IMR-90 (cell line): ENCODE measurements at regions not wholly inside any gene's neighbourhood (a gene's known extent, or its start where the extent isn't known, plus 50 kb on each side); places are given as distances from the start of the nearest gene placed in this dataset.

Source experiments
- ATAC-seq: fragments of 200-7000 bp; cut with Tn5 transposase; 2 replicates; pipeline ENCODE4 v1.9.1; 2020; ENCODE audit warnings: low read depth, mild to moderate bottlenecking, moderate library complexity
- BruUV-seq: library from RNA; stranded (reverse); fragments of 400-500 nt; replicated peaks from 2 replicates; lab custom pipeline; 2021; lab: Mats Ljungman, UMichigan
- CTCF ChIA-PET: fragments of 300-600 bp; formaldehyde crosslinking; extraction: SDS; loops from one replicate; lab custom pipeline; 2021; ENCODE audit warnings: antibody characterized with exemption; lab: Yijun Ruan, JAX
- POLR2A ChIA-PET: fragments of 300-600 bp; sonication (Branson Sonifier 250); formaldehyde crosslinking; loops from one replicate; lab custom pipeline; 2022; ENCODE audit warnings: antibody characterized with exemption; ENCODE audit not compliant: unreplicated experiment; lab: Charles Lee
- DNase-seq: peaks from one replicate; pipeline ENCODE4 v3.0.0; 2013
- H2AFZ ChIP-seq: replicated peaks from 2 replicates; pipeline ENCODE3; 2013; ENCODE audit warnings: low read length, mild to moderate bottlenecking; ENCODE audit not compliant: poor library complexity
- H2AK5ac ChIP-seq: 2 replicates; pipeline ENCODE4 v1.6.1; 2013; ENCODE audit warnings: low read depth, low read length, inconsistent platforms
- H2AK9ac ChIP-seq: replicated peaks from 2 replicates; pipeline ENCODE3; 2013; ENCODE audit warnings: mild to moderate bottlenecking, low read depth, low read length, moderate library complexity; ENCODE audit not compliant: poor library complexity
- H2BK120ac ChIP-seq: 2 replicates; pipeline ENCODE4 v1.6.1; 2013; ENCODE audit warnings: low read depth, low read length, inconsistent platforms
- H2BK15ac ChIP-seq: 3 replicates; pipeline ENCODE4 v1.6.1; 2013; ENCODE audit warnings: low read depth, low read length, inconsistent platforms
- H2BK20ac ChIP-seq: 2 replicates; pipeline ENCODE4 v1.6.1; 2013; ENCODE audit warnings: low read depth, mild to moderate bottlenecking, inconsistent platforms, low read length, moderate library complexity
- H2BK5ac ChIP-seq: 2 replicates; pipeline ENCODE4 v1.6.1; 2013; ENCODE audit warnings: mild to moderate bottlenecking, low read depth, low read length, inconsistent platforms; ENCODE audit not compliant: poor library complexity, severe bottlenecking
- H3K14ac ChIP-seq: replicated peaks from 2 replicates; pipeline ENCODE4 v1.6.1; 2013; ENCODE audit warnings: low read depth, low read length, inconsistent platforms
- H3K18ac ChIP-seq: 2 replicates; pipeline ENCODE4 v1.6.1; 2013; ENCODE audit warnings: low read depth, low read length, control low read depth
- H3K23ac ChIP-seq: 2 replicates; pipeline ENCODE4 v1.6.1; 2013; ENCODE audit warnings: low read depth, low read length, inconsistent platforms
- H3K27ac ChIP-seq: 2 replicates; pipeline ENCODE4 v1.5.1; 2013; ENCODE audit warnings: mild to moderate bottlenecking, control low read depth, low read length; ENCODE audit not compliant: insufficient read depth
- H3K27me3 ChIP-seq: 2 replicates; pipeline ENCODE4 v1.6.1; 2013; ENCODE audit warnings: low read length; ENCODE audit not compliant: control insufficient read depth, insufficient read depth
- H3K36me3 ChIP-seq: 2 replicates; pipeline ENCODE4 v1.6.1; 2013; ENCODE audit warnings: low read length, mixed read lengths; ENCODE audit not compliant: control insufficient read depth, insufficient read depth
- H3K4ac ChIP-seq: 2 replicates; pipeline ENCODE4 v1.6.1; 2013; ENCODE audit warnings: low read depth, low read length, inconsistent platforms
- H3K4me1 ChIP-seq: 2 replicates; pipeline ENCODE4 v1.6.1; 2013; ENCODE audit warnings: low read length, mixed read lengths; ENCODE audit not compliant: control insufficient read depth, insufficient read depth
- H3K4me2 ChIP-seq: 2 replicates; pipeline ENCODE4 v1.6.1; 2013; ENCODE audit warnings: low read depth, mild to moderate bottlenecking, control low read depth, low read length, moderate library complexity
- H3K4me3 ChIP-seq: 2 replicates; pipeline ENCODE4 v1.5.1; 2013; ENCODE audit warnings: low read depth, mild to moderate bottlenecking, control low read depth, low read length, moderate library complexity; ENCODE audit not compliant: insufficient read depth
- H3K56ac ChIP-seq: 2 replicates; pipeline ENCODE4 v1.6.1; 2013; ENCODE audit warnings: low read length, inconsistent platforms; ENCODE audit not compliant: insufficient read depth; ENCODE audit errors: extremely low read depth
- H3K79me1 ChIP-seq, 2 experiments: 2 replicates each; pipeline ENCODE4 v1.6.1; 2013; ENCODE audit warnings: low read length in 2 of 2, inconsistent platforms in 1 of 2, low read depth in 1 of 2
- H3K9ac ChIP-seq: 2 replicates; pipeline ENCODE4 v1.6.1; 2013; ENCODE audit warnings: low read depth, low read length, control low read depth
- H3K9me1 ChIP-seq: 2 replicates; pipeline ENCODE4 v1.6.1; 2013; ENCODE audit warnings: low read length, inconsistent platforms; ENCODE audit not compliant: insufficient read depth
- H3K9me3 ChIP-seq: 2 replicates; pipeline ENCODE4 v1.6.1; 2013; ENCODE audit warnings: low read length; ENCODE audit not compliant: control insufficient read depth, insufficient read depth
- H4K20me1 ChIP-seq: 2 replicates; pipeline ENCODE4 v1.6.1; 2013; ENCODE audit warnings: low read length, inconsistent platforms; ENCODE audit not compliant: insufficient read depth
- H4K5ac ChIP-seq: 2 replicates; pipeline ENCODE4 v1.6.1; 2013; ENCODE audit warnings: mild to moderate bottlenecking, low read depth, low read length, control low read depth
- H4K8ac ChIP-seq, 2 experiments: 2 replicates each; pipeline ENCODE4 v1.6.1; 2013; ENCODE audit warnings: low read depth in 2 of 2, low read length in 2 of 2, control low read depth in 1 of 2, inconsistent platforms in 1 of 2
- H4K91ac ChIP-seq: 2 replicates; pipeline ENCODE4 v1.6.1; 2013; ENCODE audit warnings: low read depth, low read length, inconsistent platforms; ENCODE audit not compliant: insufficient read depth
- BHLHE40 ChIP-seq: fragments of 150-350 bp; IDR thresholded peaks from 2 replicates; pipeline ENCODE4 v1.6.1; 2016; ENCODE audit warnings: mild to moderate bottlenecking, low read depth, low read length
- CEBPB ChIP-seq: IDR thresholded peaks from 2 replicates; pipeline ENCODE4 v1.6.1; 2012; ENCODE audit warnings: low read depth, low read length, improper control_type of control experiment
- CHD1 ChIP-seq: IDR thresholded peaks from 2 replicates; pipeline ENCODE4 v1.6.1; 2012; ENCODE audit warnings: low read depth, low read length, improper control_type of control experiment
- CTCF ChIP-seq: conservative IDR thresholded peaks from 2 replicates; pipeline ENCODE4 v1.5.1; 2012; ENCODE audit warnings: mild to moderate bottlenecking, low read depth, low read length, improper control_type of control experiment
- ELK1 ChIP-seq: fragments of 150-350 bp; IDR thresholded peaks from 2 replicates; pipeline ENCODE4 v1.6.1; 2016; ENCODE audit warnings: low read depth, mild to moderate bottlenecking, low read length, moderate library complexity, borderline replicate concordance
- FOS ChIP-seq: fragments of 150-350 bp; IDR thresholded peaks from 2 replicates; pipeline ENCODE4 v1.6.1; 2016; ENCODE audit warnings: low read depth, low read length
- MAFK ChIP-seq: IDR thresholded peaks from 2 replicates; pipeline ENCODE4 v1.6.1; 2012; ENCODE audit warnings: low read depth, low read length, improper control_type of control experiment
- MAZ ChIP-seq: IDR thresholded peaks from 2 replicates; pipeline ENCODE4 v1.6.1; 2012; ENCODE audit warnings: low read depth, mild to moderate bottlenecking, low read length, improper control_type of control experiment, moderate library complexity, borderline replicate concordance
- MXI1 ChIP-seq: IDR thresholded peaks from 2 replicates; pipeline ENCODE4 v1.6.1; 2012; ENCODE audit warnings: low read depth, mild to moderate bottlenecking, low read length, moderate library complexity, borderline replicate concordance
- NFE2L2 ChIP-seq: fragments of 150-350 bp; IDR thresholded peaks from 2 replicates; pipeline ENCODE4 v1.6.1; 2016; ENCODE audit warnings: low read depth, mild to moderate bottlenecking, low read length
- POLR2A ChIP-seq: IDR thresholded peaks from 2 replicates; pipeline ENCODE4 v1.6.1; 2012; ENCODE audit warnings: mild to moderate bottlenecking, low read depth, low read length
- RAD21 ChIP-seq: IDR thresholded peaks from 2 replicates; pipeline ENCODE4 v1.6.1; 2012; ENCODE audit warnings: low read length, improper control_type of control experiment
- RCOR1 ChIP-seq: IDR thresholded peaks from 2 replicates; pipeline ENCODE4 v1.6.1; 2012; ENCODE audit warnings: mild to moderate bottlenecking, low read length, improper control_type of control experiment; ENCODE audit not compliant: insufficient replicate concordance
- RFX5 ChIP-seq: IDR thresholded peaks from 2 replicates; pipeline ENCODE4 v1.8.0; 2012; ENCODE audit warnings: low read depth, mild to moderate bottlenecking, low read length, moderate library complexity
- SMC3 ChIP-seq: fragments of 150-350 bp; IDR thresholded peaks from 2 replicates; pipeline ENCODE4 v1.6.1; 2016; ENCODE audit warnings: low read depth, mild to moderate bottlenecking, antibody characterized with exemption, low read length, moderate library complexity
- WGBS, 2 experiments: methylation state at CpG; one replicate each; pipeline versions ENCODE4 v1.1.5 to v1.1.7; 2013; ENCODE audit warnings: missing lambda C conversion rate in 2 of 2; ENCODE audit not compliant: insufficient read length in 1 of 2; ENCODE audit errors: extremely low coverage in 2 of 2; 5-methylcytosine and 5-hydroxymethylcytosine counted together
- dilution Hi-C: fragments of 300-500 bp; cut with HindIII; formaldehyde crosslinking; loops from one replicate; pipeline ENCODE4 v1.14.3; 2018; ENCODE audit warnings: low sequenced_read_pairs; ENCODE audit not compliant: unreplicated experiment
- in situ Hi-C: fragments of 300-500 bp; cut with MboI; formaldehyde crosslinking; loops from 3 replicates; pipeline ENCODE4 v1.14.3; 2019; ENCODE audit warnings: low sequenced_read_pairs, inconsistent platforms, mixed read lengths
- intact Hi-C: fragments of 100-400 bp; cut with micrococcal nuclease; formaldehyde crosslinking; loops from 2 replicates; pipeline ENCODE4 v1.10.0; 2022
- TF ChIP-seq, protein P1 (sequence below): fragments of 150-350 bp; IDR thresholded peaks from 2 replicates; pipeline ENCODE4 v1.6.1; 2017; ENCODE audit warnings: mild to moderate bottlenecking, antibody characterized with exemption, low read length, low read depth

- DNase-seq = no peak
- intact Hi-C loops = no loop called here
- POLR2A ChIA-PET = no interaction called here
Measured at GRCh38 chr2:239814116-239814860, 210.9 kb downstream of the NDUFA10 start.

More at GRCh38 chr2:239814116-239814860, 210.9 kb downstream of the NDUFA10 start:
- Histone ChIP-seq H3K9me1 (no peaks in the 10 kb centered on the region), H3K4me3 (no peak overlapping the region), H2AK5ac (no peak overlapping the region), H3K36me3 (no peaks in the 10 kb centered on the region), H3K4me2 (no peak overlapping the region), H3K4me1 (no peaks in the 10 kb centered on the region), H3K9ac (no peak overlapping the region), H3K4ac (no peak overlapping the region), H4K5ac (no peak overlapping the region), H2BK5ac (no peak overlapping the region), H3K79me1 (no peaks in the 10 kb centered on the region), H3K56ac (no peak overlapping the region), H4K8ac (no peak overlapping the region), H3K27ac (no peak overlapping the region), H2BK15ac (no peak overlapping the region), H3K23ac (no peak overlapping the region), H2BK20ac (no peak overlapping the region), H2AK9ac (no peak overlapping the region), H3K27me3 (no peaks in the 10 kb centered on the region), H4K91ac (no peak overlapping the region), H3K14ac (no peak overlapping the region), H3K9me3 (peaks cover 49% of the 10 kb centered on the region), H4K20me1 (no peaks in the 10 kb centered on the region), H2BK120ac (no peak overlapping the region), H2AFZ (no peak overlapping the region), H3K18ac (no peak overlapping the region)
- dilution Hi-C loops = no loop called here
- WGBS, 2 experiments = 0% methylated on average over 1 of the region's 15 CpGs; no CpG with 5 or more reads in 1 of the 2 experiments
- in situ Hi-C loops = no loop called here
- TF ChIP-seq MAFK (no peak), CEBPB (no peak), CHD1 (no peak), POLR2A (no peak), RFX5 (no peak), SMC3 (no peak), BHLHE40 (no peak), RCOR1 (no peak), ELK1 (no peak), MXI1 (no peak), CTCF (no peak), FOS (no peak), NFE2L2 (no peak), MAZ (no peak), RAD21 (no peak)
- TF ChIP-seq, protein P1, sequence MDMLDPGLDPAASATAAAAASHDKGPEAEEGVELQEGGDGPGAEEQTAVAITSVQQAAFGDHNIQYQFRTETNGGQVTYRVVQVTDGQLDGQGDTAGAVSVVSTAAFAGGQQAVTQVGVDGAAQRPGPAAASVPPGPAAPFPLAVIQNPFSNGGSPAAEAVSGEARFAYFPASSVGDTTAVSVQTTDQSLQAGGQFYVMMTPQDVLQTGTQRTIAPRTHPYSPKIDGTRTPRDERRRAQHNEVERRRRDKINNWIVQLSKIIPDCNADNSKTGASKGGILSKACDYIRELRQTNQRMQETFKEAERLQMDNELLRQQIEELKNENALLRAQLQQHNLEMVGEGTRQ = no peak
- ATAC-seq = no peak
- no TSS peak for BruUV-seq
- CTCF ChIA-PET = no interaction called here
